ENCODE measurements at regions not wholly inside any gene's neighbourhood (a gene's known extent, or its start where the extent isn't known, plus 50 kb on each side); places are given as distances from the start of the nearest gene placed in this dataset.

- Histone ChIP-seq H3K4me1 (ENCODE audit: control insufficient read depth, insufficient read depth, low read length) (no peaks in the 10 kb centered on the region), H3K27me3 (ENCODE audit: control insufficient read depth, insufficient read depth, low read length) (no peaks in the 10 kb centered on the region), H3K36me3 (ENCODE audit: control insufficient read depth, insufficient read depth, low read length) (no peaks in the 10 kb centered on the region), H3K9me3 (ENCODE audit: control insufficient read depth, insufficient read depth, low read depth, low read length) (no peaks in the 10 kb centered on the region), H3K27ac (ENCODE audit: low read length) (no peak overlapping the region), H3K4me3 (ENCODE audit: low read depth in 2 of 2, low read length in 2 of 2) (no peak overlapping the region)
- intact Hi-C loops (cut with micrococcal nuclease; ENCODE audit: unreplicated experiment): no loop called here
- no peak for DNase-seq (ENCODE audit: low read depth, low spot score)
- in situ Hi-C loops (cut with HindIII; ENCODE audit: low pct_unique_long_range_greater_than_20kb, low sequenced_read_pairs): no loop called here
- TF ChIP-seq TCF7L2 (IDR thresholded peaks at IDR 0.05; ENCODE audit: low read depth, low read length) (no peak), SIN3A (IDR thresholded peaks at IDR 0.05; ENCODE audit: borderline replicate concordance, insufficient read depth, low read depth, low read length) (no peak), CTCF (IDR thresholded peaks at IDR 0.05) (no peak), POLR2AphosphoS5 (IDR thresholded peaks at IDR 0.05; ENCODE audit: low read depth, low read length) (no peak), REST (IDR thresholded peaks at IDR 0.05; ENCODE audit: insufficient read depth in 1 of 2, low read depth in 2 of 2, low read length in 1 of 2) (no peak)
- no peak for ATAC-seq
- POLR2A ChIA-PET: no interaction called here
- BruUV-seq (replicated peaks): no TSS peak
- CTCF ChIA-PET: no interaction called here
Measured at GRCh38 chr1:59219916-59220315, 77.0 kb upstream of the FGGY start.

- no TSS peak for BruUV-seq (replicated peaks)
- ATAC-seq: no peak
- Histone ChIP-seq H3K27me3 (ENCODE audit: control insufficient read depth, insufficient read depth, low read length) (no peaks in the 10 kb centered on the region), H3K9me3 (ENCODE audit: control insufficient read depth, insufficient read depth, low read depth, low read length) (no peaks in the 10 kb centered on the region), H3K4me3 (ENCODE audit: low read depth in 2 of 2, low read length in 2 of 2) (no peak overlapping the region), H3K27ac (ENCODE audit: low read length) (no peak overlapping the region), H3K36me3 (ENCODE audit: control insufficient read depth, insufficient read depth, low read length) (no peaks in the 10 kb centered on the region), H3K4me1 (ENCODE audit: control insufficient read depth, insufficient read depth, low read length) (no peaks in the 10 kb centered on the region)
- no peak for DNase-seq (ENCODE audit: low read depth, low spot score)
- CTCF ChIA-PET: no interaction called here
- TF ChIP-seq CTCF (IDR thresholded peaks at IDR 0.05): no peak
- TF ChIP-seq TCF7L2 (IDR thresholded peaks at IDR 0.05; ENCODE audit: low read depth, low read length): no peak
- no peak for TF ChIP-seq REST (IDR thresholded peaks at IDR 0.05; ENCODE audit: insufficient read depth in 1 of 2, low read depth in 2 of 2, low read length in 1 of 2)
- no peak for TF ChIP-seq SIN3A (IDR thresholded peaks at IDR 0.05; ENCODE audit: borderline replicate concordance, insufficient read depth, low read depth, low read length)
- TF ChIP-seq POLR2AphosphoS5 (IDR thresholded peaks at IDR 0.05; ENCODE audit: low read depth, low read length): no peak
- in situ Hi-C loops (cut with HindIII; ENCODE audit: low pct_unique_long_range_greater_than_20kb, low sequenced_read_pairs): no loop called here
- POLR2A ChIA-PET: no interaction called here
- intact Hi-C loops (cut with micrococcal nuclease; ENCODE audit: unreplicated experiment): no loop called here
Measured at GRCh38 chr1:59220356-59220755, 76.5 kb upstream of the FGGY start.
